Calu3 (cell line): ENCODE measurements at regions not wholly inside any gene's neighbourhood (a gene's known extent, or its start where the extent isn't known, plus 50 kb on each side); places are given as distances from the start of the nearest gene placed in this dataset.

Source experiments
- BruUV-seq: library from RNA; stranded (reverse); fragments of 400-500 nt; replicated peaks from 2 replicates; lab custom pipeline; 2021; lab: Mats Ljungman, UMichigan
- CTCF ChIA-PET: fragments of 300-600 bp; sonication (Branson Sonifier 250); formaldehyde crosslinking; loops from one replicate; lab custom pipeline; 2022; ENCODE audit warnings: antibody characterized with exemption; lab: Charles Lee
- DNase-seq: peaks from one replicate; pipeline ENCODE4 v3.0.0; 2022
- H3K27ac Mint-ChIP-seq: one replicate; pipeline ENCODE4 v1.8.0; 2022; ENCODE audit warnings: mixed read lengths; ENCODE audit not compliant: unreplicated experiment
- H3K27me3 Mint-ChIP-seq: one replicate; pipeline ENCODE4 v1.8.0; 2022; ENCODE audit warnings: mixed read lengths; ENCODE audit not compliant: unreplicated experiment
- H3K36me3 Mint-ChIP-seq: one replicate; pipeline ENCODE4 v1.8.0; 2022; ENCODE audit warnings: mild to moderate bottlenecking, moderate library complexity, mixed read lengths; ENCODE audit not compliant: insufficient read depth, unreplicated experiment
- H3K4me1 Mint-ChIP-seq: one replicate; pipeline ENCODE4 v1.8.0; 2022; ENCODE audit warnings: mild to moderate bottlenecking, low read depth, mixed read lengths; ENCODE audit not compliant: unreplicated experiment
- H3K4me3 Mint-ChIP-seq: one replicate; pipeline ENCODE4 v1.8.0; 2022; ENCODE audit warnings: mild to moderate bottlenecking, low read depth, moderate library complexity, mixed read lengths; ENCODE audit not compliant: unreplicated experiment
- H3K9me3 Mint-ChIP-seq: one replicate; pipeline ENCODE4 v1.8.0; 2022; ENCODE audit warnings: low read depth, mixed read lengths; ENCODE audit not compliant: unreplicated experiment
- CTCF ChIP-seq: fragments of 200-600 bp; IDR thresholded peaks from one replicate; pipeline ENCODE4 v1.8.0; 2022; ENCODE audit warnings: antibody characterized with exemption; ENCODE audit not compliant: unreplicated experiment
- intact Hi-C: fragments of 100-400 bp; cut with micrococcal nuclease; formaldehyde crosslinking; loops from one replicate; pipeline ENCODE4 v1.10.0; 2022; ENCODE audit not compliant: unreplicated experiment

GRCh38 chr17:53119773-53120172, 703.0 kb upstream of the KIF2B start:
- H3K36me3 Mint-ChIP-seq: no peaks in the 10 kb centered on the region
- no peak overlapping the region for H3K27ac Mint-ChIP-seq
- BruUV-seq: no TSS peak
- CTCF ChIA-PET: interaction anchor here (0.6 kb wide), 1 partner anchor 521 kb away, joined by 4 read pairs; no protein-coding TSS in a partner anchor
- no peaks in the 10 kb centered on the region for H3K4me1 Mint-ChIP-seq
- H3K4me3 Mint-ChIP-seq: no peak overlapping the region
- intact Hi-C loops: no loop called here
- no peak for DNase-seq
- H3K9me3 Mint-ChIP-seq: no peaks in the 10 kb centered on the region
- TF ChIP-seq CTCF: no peak
- H3K27me3 Mint-ChIP-seq: no peaks in the 10 kb centered on the region

- Mint-ChIP-seq H3K36me3 (no peaks in the 10 kb centered on the region), H3K27ac (no peak overlapping the region), H3K27me3 (no peaks in the 10 kb centered on the region), H3K4me1 (no peaks in the 10 kb centered on the region), H3K9me3 (no peaks in the 10 kb centered on the region), H3K4me3 (no peak overlapping the region)
- CTCF ChIA-PET: no interaction called here
- no peak for TF ChIP-seq CTCF
- no peak for DNase-seq
- intact Hi-C loops: no loop called here
- BruUV-seq: no TSS peak
These were observed 703.8 kb upstream of the KIF2B start for GRCh38 chr17:53118948-53119347.

- CTCF ChIA-PET: no interaction called here
- Mint-ChIP-seq H3K27me3 (no peaks in the 10 kb centered on the region), H3K4me1 (no peaks in the 10 kb centered on the region), H3K36me3 (no peaks in the 10 kb centered on the region), H3K27ac (no peak overlapping the region), H3K9me3 (peaks cover 9% of the 10 kb centered on the region), H3K4me3 (no peak overlapping the region)
- no TSS peak for BruUV-seq
- DNase-seq: no peak
- intact Hi-C loops: no loop called here
- TF ChIP-seq CTCF: no peak
These were observed 715.8 kb upstream of the KIF2B start for GRCh38 chr17:53106886-53107285.

GRCh38 chr17:53101706-53102105, 721.0 kb upstream of the KIF2B start:
- H3K27ac Mint-ChIP-seq: no peak overlapping the region
- intact Hi-C loops: no loop called here
- CTCF ChIA-PET: no interaction called here
- H3K4me1 Mint-ChIP-seq: no peaks in the 10 kb centered on the region
- no peak for DNase-seq
- no peaks in the 10 kb centered on the region for H3K36me3 Mint-ChIP-seq
- TF ChIP-seq CTCF: no peak
- H3K9me3 Mint-ChIP-seq: peaks cover 11% of the 10 kb centered on the region
- no peaks in the 10 kb centered on the region for H3K27me3 Mint-ChIP-seq
- no TSS peak for BruUV-seq
- H3K4me3 Mint-ChIP-seq: no peak overlapping the region

- Mint-ChIP-seq H3K9me3 (peaks cover 11% of the 10 kb centered on the region), H3K36me3 (no peaks in the 10 kb centered on the region), H3K4me3 (no peak overlapping the region), H3K27ac (no peak overlapping the region), H3K27me3 (no peaks in the 10 kb centered on the region), H3K4me1 (no peaks in the 10 kb centered on the region)
- DNase-seq: no peak
- intact Hi-C loops: no loop called here
- TF ChIP-seq CTCF: no peak
- CTCF ChIA-PET: no interaction called here
- no TSS peak for BruUV-seq
These were observed 722.6 kb upstream of the KIF2B start for GRCh38 chr17:53100126-53100525.
